GM12878 (cell line): ENCODE measurements at regions not wholly inside any gene's neighbourhood (a gene's known extent, or its start where the extent isn't known, plus 50 kb on each side); places are given as distances from the start of the nearest gene placed in this dataset.

ENCODE experiments used
- ATAC-seq: fragments of 200-7000 bp; cut with Tn5 transposase; 3 replicates; pipeline ENCODE4 v1.9.1; 2020; ENCODE audit warnings: mild to moderate bottlenecking, moderate library complexity
- BruUV-seq: library from RNA; stranded (reverse); fragments of 400-500 nt; replicated peaks from 2 replicates; lab custom pipeline; 2021; lab: Mats Ljungman, UMichigan
- CTCF ChIA-PET: fragments of 300-600 bp; sonication (Branson Sonifier 250); formaldehyde crosslinking; extraction: SDS; loops from one replicate; lab custom pipeline; 2021; ENCODE audit warnings: inconsistent platforms; lab: Yijun Ruan, JAX
- POLR2A ChIA-PET: fragments of 350-600 bp; formaldehyde crosslinking; extraction: SDS; loops from one replicate; lab custom pipeline; 2021; ENCODE audit warnings: inconsistent platforms; lab: Charles Lee
- RAD21 ChIA-PET: fragments of 300-600 bp; sonication (Branson Sonifier 250); formaldehyde crosslinking; loops from one replicate; lab custom pipeline; 2023; ENCODE audit warnings: antibody characterized with exemption; ENCODE audit not compliant: unreplicated experiment; lab: Charles Lee
- SMC1A ChIA-PET: fragments of 300-600 bp; sonication (Branson Sonifier 250); formaldehyde crosslinking; loops from one replicate; lab custom pipeline; 2023; ENCODE audit not compliant: unreplicated experiment, uncharacterized antibody; lab: Charles Lee
- DNase-seq: peaks from one replicate; pipeline ENCODE4 v3.0.0-alpha.2; 2011; ENCODE audit warnings: low read depth, low spot score
- FAIRE-seq: peaks from 3 replicates; lab custom pipeline; 2011; peaks lifted over from hg19 to GRCh38; lab: Jason Lieb, UNC
- H2AFZ ChIP-seq: 2 replicates; pipeline ENCODE4 v1.6.0; 2011; ENCODE audit warnings: low read depth, low read length, control low read depth; ENCODE audit not compliant: control insufficient read depth
- H3K27ac ChIP-seq: 2 replicates; pipeline ENCODE4 v1.5.1; 2011; ENCODE audit warnings: control low read depth; ENCODE audit not compliant: control insufficient read depth, insufficient read depth
- H3K27me3 ChIP-seq, 2 experiments: replicated peaks in 1 of 2; 2 replicates each; pipeline versions ENCODE4 v1.6.0 to v1.6.1; 2011; ENCODE audit warnings: low read length in 1 of 2; ENCODE audit not compliant: control insufficient read depth in 2 of 2, insufficient read depth in 2 of 2
- H3K36me3 ChIP-seq, 2 experiments: 2 replicates each; pipeline ENCODE4 v1.5.1; 2011; ENCODE audit warnings: low read length in 1 of 2; ENCODE audit not compliant: control insufficient read depth in 2 of 2, insufficient read depth in 2 of 2
- H3K4me1 ChIP-seq: 2 replicates; pipeline ENCODE4 v1.6.1; 2011; ENCODE audit warnings: mild to moderate bottlenecking, low read length, moderate library complexity, mixed read lengths; ENCODE audit not compliant: control insufficient read depth, insufficient read depth
- H3K4me2 ChIP-seq: 2 replicates; pipeline ENCODE4 v1.6.0; 2011; ENCODE audit warnings: control low read depth; ENCODE audit not compliant: control insufficient read depth, insufficient read depth
- H3K4me3 ChIP-seq: fragments of 200-600 bp; sonication (generic); 2 replicates; pipeline ENCODE4 v1.5.1; 2016
- H3K79me2 ChIP-seq: 2 replicates; pipeline ENCODE4 v1.6.0; 2011; ENCODE audit warnings: low read length; ENCODE audit not compliant: control insufficient read depth, insufficient read depth
- H3K9ac ChIP-seq: 2 replicates; pipeline ENCODE4 v1.8.0; 2011; ENCODE audit warnings: low read length, control low read depth, mixed read lengths; ENCODE audit not compliant: control insufficient read depth, insufficient read depth
- H3K9me3 ChIP-seq: replicated peaks from 3 replicates; pipeline ENCODE4 v1.5.1; 2011; ENCODE audit warnings: mild to moderate bottlenecking, low read length; ENCODE audit not compliant: control insufficient read depth, insufficient read depth
- H4K20me1 ChIP-seq: 2 replicates; pipeline ENCODE4 v1.6.0; 2011; ENCODE audit not compliant: control insufficient read depth, insufficient read depth
- HDAC6 ChIP-seq: fragments of 200-600 bp; sonication (generic); IDR thresholded peaks from one replicate; pipeline ENCODE4 v1.8.0; 2017; ENCODE audit warnings: antibody characterized with exemption; ENCODE audit not compliant: unreplicated experiment
- IKZF1 ChIP-seq: fragments of 450-650 bp; conservative IDR thresholded peaks from 2 replicates; pipeline ENCODE4 v1.6.1; 2017; ENCODE audit warnings: antibody characterized with exemption, mild to moderate bottlenecking
- IKZF2 ChIP-seq, 2 experiments: fragments of 450-650 bp; IDR thresholded peaks; 2 replicates each; pipeline ENCODE4 v1.6.1; 2017; ENCODE audit warnings: mild to moderate bottlenecking in 2 of 2, moderate library complexity in 2 of 2
- IRF4 ChIP-seq: IDR thresholded peaks from 2 replicates; pipeline ENCODE4 v1.6.1; 2011; ENCODE audit warnings: low read depth, low read length
- JUNB ChIP-seq: IDR thresholded peaks from 2 replicates; pipeline ENCODE4 v1.6.1; 2016; ENCODE audit warnings: antibody characterized with exemption, mild to moderate bottlenecking
- PRDM15 ChIP-seq: fragments of 450-650 bp; formaldehyde crosslinking; IDR thresholded peaks from 2 replicates; pipeline ENCODE4 v1.4.0; 2020; ENCODE audit warnings: mild to moderate bottlenecking, moderate library complexity
- RB1 ChIP-seq: fragments of 450-650 bp; formaldehyde crosslinking; IDR thresholded peaks from 2 replicates; pipeline ENCODE4 v1.6.1; 2017; ENCODE audit warnings: mild to moderate bottlenecking, borderline replicate concordance
- TCF12 ChIP-seq: IDR thresholded peaks from 2 replicates; pipeline ENCODE4 v1.6.1; 2011; ENCODE audit warnings: low read depth, mild to moderate bottlenecking, low read length
- WGBS: methylation state at CpG from one replicate; pipeline ENCODE4 v1.1.6; 2016; ENCODE audit warnings: low lambda C conversion rate; ENCODE audit not compliant: insufficient replicate concordance, insufficient coverage; ENCODE audit errors: missing lambda C conversion rate; 5-methylcytosine and 5-hydroxymethylcytosine counted together
- in situ Hi-C: fragments of 300-500 bp; cut with MboI; formaldehyde crosslinking; loops from 9 replicates; pipeline ENCODE4 v1.14.3; 2018; ENCODE audit warnings: mixed read lengths
- intact Hi-C: fragments of 100-400 bp; cut with micrococcal nuclease; formaldehyde crosslinking; loops from one replicate; pipeline ENCODE4 v1.14.2; 2022; ENCODE audit not compliant: unreplicated experiment
- TF ChIP-seq, protein P1 (sequence below): IDR thresholded peaks from 2 replicates; pipeline ENCODE4 v1.6.1; 2012; ENCODE audit warnings: low read depth, low read length, improper control_type of control experiment
- TF ChIP-seq, protein P2 (sequence below): IDR thresholded peaks from 2 replicates; pipeline ENCODE4 v1.6.1; 2012; ENCODE audit warnings: low read length, inconsistent platforms

GRCh38 chr6:4638641-4639040 lies 137.6 kb upstream of the CDYL start (continued):
- TF ChIP-seq, protein P1, sequence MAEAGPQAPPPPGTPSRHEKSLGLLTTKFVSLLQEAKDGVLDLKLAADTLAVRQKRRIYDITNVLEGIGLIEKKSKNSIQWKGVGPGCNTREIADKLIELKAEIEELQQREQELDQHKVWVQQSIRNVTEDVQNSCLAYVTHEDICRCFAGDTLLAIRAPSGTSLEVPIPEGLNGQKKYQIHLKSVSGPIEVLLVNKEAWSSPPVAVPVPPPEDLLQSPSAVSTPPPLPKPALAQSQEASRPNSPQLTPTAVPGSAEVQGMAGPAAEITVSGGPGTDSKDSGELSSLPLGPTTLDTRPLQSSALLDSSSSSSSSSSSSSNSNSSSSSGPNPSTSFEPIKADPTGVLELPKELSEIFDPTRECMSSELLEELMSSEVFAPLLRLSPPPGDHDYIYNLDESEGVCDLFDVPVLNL = no peak
- TF ChIP-seq TCF12 (no peak), HDAC6 (no peak)
- TF ChIP-seq, all 136 proteins: peak for 0

GRCh38 chr6:4637691-4638433 lies 138.3 kb upstream of the CDYL start:
- in situ Hi-C loops = no loop called here
- Histone ChIP-seq H3K36me3 (no peaks in the 10 kb centered on the region), H3K4me2 (no peak overlapping the region), H3K27me3 (no peaks in the 10 kb centered on the region), H3K9me3 (no peaks in the 10 kb centered on the region), H3K9ac (no peak overlapping the region), H3K4me1 (no peaks in the 10 kb centered on the region), H3K4me3 (no peak overlapping the region), H4K20me1 (no peaks in the 10 kb centered on the region), H3K27ac (no peak overlapping the region), H2AFZ (no peak overlapping the region), H3K79me2 (no peaks in the 10 kb centered on the region)
- peak; percentile 77 for TF ChIP-seq JUNB
- peak in 1 of 2 experiments; percentile 35; a peak in 1 of 4 replicates for TF ChIP-seq IKZF2 (IDR thresholded peaks at IDR 0.05)
- no peak for TF ChIP-seq RB1
- TF ChIP-seq IRF4 = peak; percentile 49; the same call in 1 of the 2 replicates
- TF ChIP-seq PRDM15 = no peak
- TF ChIP-seq, protein P2, sequence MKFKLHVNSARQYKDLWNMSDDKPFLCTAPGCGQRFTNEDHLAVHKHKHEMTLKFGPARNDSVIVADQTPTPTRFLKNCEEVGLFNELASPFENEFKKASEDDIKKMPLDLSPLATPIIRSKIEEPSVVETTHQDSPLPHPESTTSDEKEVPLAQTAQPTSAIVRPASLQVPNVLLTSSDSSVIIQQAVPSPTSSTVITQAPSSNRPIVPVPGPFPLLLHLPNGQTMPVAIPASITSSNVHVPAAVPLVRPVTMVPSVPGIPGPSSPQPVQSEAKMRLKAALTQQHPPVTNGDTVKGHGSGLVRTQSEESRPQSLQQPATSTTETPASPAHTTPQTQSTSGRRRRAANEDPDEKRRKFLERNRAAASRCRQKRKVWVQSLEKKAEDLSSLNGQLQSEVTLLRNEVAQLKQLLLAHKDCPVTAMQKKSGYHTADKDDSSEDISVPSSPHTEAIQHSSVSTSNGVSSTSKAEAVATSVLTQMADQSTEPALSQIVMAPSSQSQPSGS = 0 out of 2 replicates have a peak, but pooled peaks have one; percentile 27
- TF ChIP-seq IKZF1 = no peak
- intact Hi-C loops = no loop called here
- ChIA-PET SMC1A (no interaction called here), RAD21 (no interaction called here), CTCF (no interaction called here), POLR2A (no interaction called here)
- no TSS peak for BruUV-seq
- 29% methylated on average over 5 of the region's 5 CpGs for WGBS
- ATAC-seq (peak; percentile 66), DNase-seq (peak; percentile 4), FAIRE-seq (peak; percentile 31)
